Fibroblast of peridontal ligament (primary cell): ENCODE measurements at regions not wholly inside any gene's neighbourhood (a gene's known extent, or its start where the extent isn't known, plus 50 kb on each side); places are given as distances from the start of the nearest gene placed in this dataset.

ENCODE experiments used
- DNase-seq: peaks from one replicate; pipeline ENCODE4 v3.0.0-alpha.2; 2010; ENCODE audit errors: extremely low read depth

GRCh38 chr3:82088749-82089148 is 327.3 kb upstream of the GBE1 start:
- DNase-seq, result no peak

- peak; percentile 89 for DNase-seq
Measured at GRCh38 chr3:82087958-82088357, 326.5 kb upstream of the GBE1 start.

GRCh38 chr3:82085851-82086475 is 324.5 kb upstream of the GBE1 start:
- DNase-seq, result peak; percentile 66

- DNase-seq, result no peak
Measured at GRCh38 chr3:82085356-82085755, 323.9 kb upstream of the GBE1 start.

GRCh38 chr3:82084824-82085223 is 323.4 kb upstream of the GBE1 start:
- no peak for DNase-seq

- DNase-seq, result peak; percentile 25
Measured at GRCh38 chr3:82082796-82083195, 321.4 kb upstream of the GBE1 start.

GRCh38 chr3:82081351-82081750 is 319.9 kb upstream of the GBE1 start:
- no peak for DNase-seq

GRCh38 chr3:82080792-82081191 is 319.3 kb upstream of the GBE1 start:
- DNase-seq, result no peak

- DNase-seq, result peak; percentile 18
Measured at GRCh38 chr3:82080261-82080660, 318.8 kb upstream of the GBE1 start.

GRCh38 chr3:82079335-82079890 is 318.0 kb upstream of the GBE1 start:
- no peak for DNase-seq

GRCh38 chr3:82078246-82078645 is 316.8 kb upstream of the GBE1 start:
- DNase-seq, result no peak

- no peak for DNase-seq
Measured at GRCh38 chr3:82067420-82067819, 306.0 kb upstream of the GBE1 start.

GRCh38 chr3:82058809-82059208 is 297.4 kb upstream of the GBE1 start:
- DNase-seq, result no peak

- DNase-seq, result no peak
Measured at GRCh38 chr3:82055792-82056191, 294.3 kb upstream of the GBE1 start.

GRCh38 chr3:82054849-82055248 is 293.4 kb upstream of the GBE1 start:
- no peak for DNase-seq

GRCh38 chr3:82053236-82053635 is 291.8 kb upstream of the GBE1 start:
- no peak for DNase-seq

GRCh38 chr3:82050382-82050781 is 288.9 kb upstream of the GBE1 start:
- DNase-seq, result no peak

GRCh38 chr3:82048711-82049110 is 287.3 kb upstream of the GBE1 start:
- no peak for DNase-seq

GRCh38 chr3:82044930-82045705 is 283.7 kb upstream of the GBE1 start:
- no peak for DNase-seq

- DNase-seq, result no peak
Measured at GRCh38 chr3:82038556-82038955, 277.1 kb upstream of the GBE1 start.

- DNase-seq, result no peak
Measured at GRCh38 chr3:82033186-82033585, 271.7 kb upstream of the GBE1 start.

GRCh38 chr3:82031596-82031995 is 270.2 kb upstream of the GBE1 start:
- no peak for DNase-seq

GRCh38 chr3:82030916-82031315 is 269.5 kb upstream of the GBE1 start:
- DNase-seq, result no peak
